Tibial nerve (tissue), 4 donors: ENCODE measurements at regions not wholly inside any gene's neighbourhood (a gene's known extent, or its start where the extent isn't known, plus 50 kb on each side); places are given as distances from the start of the nearest gene placed in this dataset.

ENCODE experiments used
- DNase-seq, 2 donors: peaks; one replicate each; pipeline ENCODE4 v3.0.0-alpha.2; 2019; ENCODE audit warnings: low spot score in 2 of 2
- H3K27ac ChIP-seq, 4 donors: fragments of 200-600 bp; sonication (generic) in 3 of 4; one replicate each; pipeline ENCODE4 v1.5.1; 2017 to 2019; ENCODE audit warnings: mild to moderate bottlenecking in 1 of 4
- H3K27me3 ChIP-seq, 2 donors: fragments of 200-600 bp; sonication (generic) in 1 of 2; one replicate each; pipeline versions ENCODE4 v1.5.1 to v1.6.0; 2017 to 2019
- H3K36me3 ChIP-seq, 3 donors: fragments of 200-600 bp; sonication (generic); one replicate each; pipeline ENCODE4 v1.5.1; 2018 to 2019
- H3K4me1 ChIP-seq, 4 donors: fragments of 200-600 bp; sonication (generic) in 3 of 4; one replicate each; pipeline ENCODE4 v1.5.1; 2017 to 2019
- H3K4me3 ChIP-seq, 4 donors: fragments of 200-600 bp; sonication (generic) in 3 of 4; one replicate each; pipeline ENCODE4 v1.5.1; 2017 to 2019; ENCODE audit warnings: mild to moderate bottlenecking in 1 of 4, moderate library complexity in 1 of 4
- H3K9me3 ChIP-seq, 4 donors: fragments of 200-600 bp; sonication (generic) in 3 of 4; one replicate each; pipeline ENCODE4 v1.5.1; 2017 to 2019
- CTCF ChIP-seq, 5 experiments: fragments of 200-600 bp in 3 of 5; fragments of 450-650 bp in 2 of 5; sonication (generic) in 3 of 5; IDR thresholded peaks; one replicate each; pipeline ENCODE4 v1.5.1; 2016 to 2019; ENCODE audit warnings: antibody characterized with exemption in 5 of 5, mild to moderate bottlenecking in 3 of 5, moderate library complexity in 2 of 5
- EP300 ChIP-seq, 2 donors: sonication (generic); formaldehyde crosslinking; IDR thresholded peaks; one replicate each; pipeline ENCODE4 v1.6.1; 2017; ENCODE audit warnings: antibody characterized with exemption in 2 of 2, mild to moderate bottlenecking in 1 of 2
- POLR2A ChIP-seq, 2 donors: fragments of 450-650 bp; IDR thresholded peaks; one replicate each; pipeline ENCODE4 v1.6.1; 2017; ENCODE audit warnings: antibody characterized with exemption in 2 of 2, mild to moderate bottlenecking in 2 of 2, moderate library complexity in 2 of 2
- WGBS, 2 donors: methylation state at CpG; one replicate each; pipeline ENCODE4 v1.1.5; 2018; 5-methylcytosine and 5-hydroxymethylcytosine counted together

- Histone ChIP-seq H3K27me3 (no peaks in the 10 kb centered on the region), H3K36me3 (no peaks in the 10 kb centered on the region), H3K9me3 (no peaks in the 10 kb centered on the region), H3K27ac (no peak overlapping the region), H3K4me3 (no peak overlapping the region), H3K4me1 (no peaks in the 10 kb centered on the region)
- TF ChIP-seq CTCF (IDR thresholded peaks at IDR 0.05), result no peak
- TF ChIP-seq EP300 (IDR thresholded peaks at IDR 0.05), result no peak
- no peak for TF ChIP-seq POLR2A (IDR thresholded peaks at IDR 0.05)
- no peak for DNase-seq
- WGBS, 2 donors, result 85 to 86% methylated on average over 2 of the region's 2 CpGs
Observed at GRCh38 chr13:105764486-105764885, 771.0 kb downstream of the EFNB2 start.

- TF ChIP-seq EP300 (IDR thresholded peaks at IDR 0.05) (no peak), POLR2A (IDR thresholded peaks at IDR 0.05) (no peak), CTCF (IDR thresholded peaks at IDR 0.05) (no peak)
- H3K27ac ChIP-seq, result no peak overlapping the region
Observed at GRCh38 chr13:105763851-105764250, 771.6 kb downstream of the EFNB2 start.

GRCh38 chr13:105762096-105762495, 773.4 kb downstream of the EFNB2 start:
- H3K36me3 ChIP-seq, result no peaks in the 10 kb centered on the region
- no peak for DNase-seq

More at GRCh38 chr13:105763851-105764250, 771.6 kb downstream of the EFNB2 start:
- no peak for DNase-seq
- Histone ChIP-seq H3K4me1 (no peaks in the 10 kb centered on the region), H3K36me3 (no peaks in the 10 kb centered on the region), H3K9me3 (no peaks in the 10 kb centered on the region), H3K27me3 (no peaks in the 10 kb centered on the region), H3K4me3 (no peak overlapping the region)
- WGBS, 2 donors, result 85 to 86% methylated on average over 2 of the region's 2 CpGs

GRCh38 chr13:105758918-105759860, 776.3 kb downstream of the EFNB2 start:
- H3K27ac ChIP-seq, result no peak overlapping the region
- H3K27me3 ChIP-seq, result no peaks in the 10 kb centered on the region
- no peak for DNase-seq
- no peaks in the 10 kb centered on the region for H3K36me3 ChIP-seq
- H3K9me3 ChIP-seq, result no peaks in the 10 kb centered on the region
- TF ChIP-seq EP300 (IDR thresholded peaks at IDR 0.05) (no peak), CTCF (IDR thresholded peaks at IDR 0.05) (no peak), POLR2A (IDR thresholded peaks at IDR 0.05) (no peak)
- H3K4me1 ChIP-seq, result no peaks in the 10 kb centered on the region
- H3K4me3 ChIP-seq, result no peak overlapping the region
- WGBS, 2 donors, result 88 to 92% methylated on average over 6 of the region's 6 CpGs

More at GRCh38 chr13:105762096-105762495, 773.4 kb downstream of the EFNB2 start:
- TF ChIP-seq EP300 (IDR thresholded peaks at IDR 0.05) (no peak), CTCF (IDR thresholded peaks at IDR 0.05) (no peak), POLR2A (IDR thresholded peaks at IDR 0.05) (no peak)
- H3K27me3 ChIP-seq, result no peaks in the 10 kb centered on the region
- no peak overlapping the region for H3K27ac ChIP-seq
- H3K4me3 ChIP-seq, result no peak overlapping the region
- 91 to 95% methylated on average over 4 of the region's 4 CpGs for WGBS, 2 donors
- no peaks in the 10 kb centered on the region for H3K9me3 ChIP-seq
- no peaks in the 10 kb centered on the region for H3K4me1 ChIP-seq

GRCh38 chr13:105740739-105741138, 794.7 kb downstream of the EFNB2 start:
- no peak for TF ChIP-seq POLR2A (IDR thresholded peaks at IDR 0.05)
- 39 to 49% methylated on average over 6 of the region's 6 CpGs for WGBS, 2 donors
- no peaks in the 10 kb centered on the region for H3K4me1 ChIP-seq
- no peak for DNase-seq
- H3K27me3 ChIP-seq, result no peaks in the 10 kb centered on the region
- H3K4me3 ChIP-seq, result no peak overlapping the region
- H3K9me3 ChIP-seq, result no peaks in the 10 kb centered on the region
- no peak overlapping the region for H3K27ac ChIP-seq
- no peaks in the 10 kb centered on the region for H3K36me3 ChIP-seq
